Activated T-cell treated with anti-CD3 and anti-CD28 coated beads, Interleukin-2, amount 50 U/mL, for 48 hours (primary cell): ENCODE measurements at regions not wholly inside any gene's neighbourhood (a gene's known extent, or its start where the extent isn't known, plus 50 kb on each side); places are given as distances from the start of the nearest gene placed in this dataset.

ENCODE experiments used
- DNase-seq, 2 experiments: peaks; one replicate each; pipeline ENCODE4 v3.0.0-alpha.2; 2020

DNA sequence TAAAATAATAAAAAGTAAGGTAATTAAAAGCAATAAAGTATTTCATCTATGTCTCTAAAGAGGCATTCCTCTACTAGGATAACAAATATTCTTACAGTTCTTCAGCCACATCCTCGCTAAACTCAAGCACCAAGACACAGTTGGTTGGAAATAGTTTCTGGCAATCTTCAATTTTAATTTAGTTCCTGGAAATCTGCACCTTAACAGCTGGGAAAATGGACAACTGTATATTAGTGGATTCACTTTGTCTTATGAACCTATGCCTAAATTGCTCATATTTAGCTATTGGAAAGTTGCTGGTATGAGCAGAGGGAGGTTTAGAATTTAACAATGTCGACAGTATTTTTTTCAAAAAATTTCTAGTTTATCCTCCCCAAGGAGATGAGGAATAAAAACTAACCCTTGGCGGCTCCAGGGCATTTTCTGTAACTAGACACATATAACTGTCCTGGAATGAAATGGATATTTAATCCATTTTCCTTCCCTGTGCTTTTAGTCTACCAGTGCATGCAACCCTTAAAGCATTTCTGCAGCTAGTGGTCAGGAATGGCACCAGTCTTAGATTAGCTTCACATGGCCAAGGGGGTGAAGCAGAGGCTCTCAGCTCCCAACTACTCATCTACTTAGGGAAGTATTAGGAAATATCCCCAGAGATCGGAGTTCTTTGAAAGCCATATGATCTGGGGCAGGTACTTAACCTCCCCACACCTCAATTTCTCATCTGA lies 290.0 kb upstream of the THBS1 start:
- DNase-seq: no peak

DNA sequence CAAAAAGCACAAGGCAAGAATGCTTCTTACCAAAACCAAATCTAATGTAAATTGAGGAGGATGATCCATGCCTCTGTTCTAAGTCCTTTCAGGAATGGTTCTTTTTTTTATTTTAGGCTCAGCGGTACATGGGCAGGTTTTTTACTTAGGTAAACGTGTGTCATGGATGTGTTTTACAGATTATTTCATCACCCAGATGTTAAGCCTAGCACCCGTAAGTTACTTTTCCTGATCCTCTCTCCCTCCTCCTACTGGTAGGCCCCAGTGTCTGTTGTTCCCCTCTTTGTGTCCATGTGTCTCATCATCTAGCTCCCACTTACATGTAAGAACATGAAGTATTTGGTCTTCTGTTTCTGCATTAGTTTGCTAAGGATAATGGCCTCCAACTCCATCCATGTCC lies 289.2 kb upstream of the THBS1 start:
- no peak for DNase-seq

DNA sequence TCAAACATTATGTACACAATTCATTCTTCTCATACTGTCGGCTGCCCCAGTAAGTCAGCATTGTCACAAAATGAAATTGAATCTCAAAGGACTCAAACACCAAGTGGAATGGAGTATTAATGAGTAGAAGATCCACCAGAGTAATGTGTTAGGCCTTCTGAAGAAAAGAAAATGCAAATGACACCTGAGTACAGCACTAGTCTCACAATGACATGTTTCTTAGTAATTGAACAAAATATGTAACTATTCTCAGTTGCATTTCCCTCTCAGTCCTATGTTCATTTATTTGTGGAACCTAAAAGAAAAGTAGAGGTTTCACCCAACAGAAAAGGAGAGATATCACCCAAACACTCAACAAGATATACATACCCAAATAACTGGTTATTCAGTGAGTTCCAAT lies 283.9 kb upstream of the THBS1 start:
- no peak for DNase-seq

DNA sequence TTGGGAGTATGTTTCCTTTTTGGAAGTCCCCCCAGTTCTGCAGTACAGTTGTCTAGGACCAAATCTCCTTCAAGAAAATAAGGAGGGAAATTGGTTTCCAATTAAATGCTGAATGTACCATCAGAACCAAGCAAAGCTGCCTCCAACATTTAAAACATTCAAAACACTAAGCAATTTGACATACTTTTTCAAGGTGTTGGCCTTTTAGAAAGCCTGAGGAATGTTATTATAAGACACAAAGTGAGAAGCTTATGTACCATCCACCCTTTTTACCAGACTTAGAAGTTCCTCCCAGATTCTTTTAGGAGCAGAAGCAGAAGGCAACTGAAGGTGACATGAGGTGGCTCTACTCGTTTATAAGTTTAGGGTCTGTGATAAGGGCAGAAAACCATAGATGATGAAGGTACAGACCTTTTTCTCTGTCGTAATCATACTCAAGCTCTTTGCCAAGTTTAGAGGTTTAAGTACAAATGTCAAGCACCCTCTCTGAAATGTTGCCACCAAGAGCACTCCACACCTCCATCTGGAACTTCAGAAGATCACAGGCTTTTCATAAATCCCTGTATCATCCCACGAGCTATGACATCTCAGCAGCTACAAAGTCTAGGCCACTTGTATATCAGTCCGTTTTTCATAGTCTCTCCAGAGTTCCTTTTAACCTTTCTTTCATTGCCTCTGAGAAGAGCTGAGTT lies 282.5 kb upstream of the THBS1 start:
- DNase-seq: no peak

DNA sequence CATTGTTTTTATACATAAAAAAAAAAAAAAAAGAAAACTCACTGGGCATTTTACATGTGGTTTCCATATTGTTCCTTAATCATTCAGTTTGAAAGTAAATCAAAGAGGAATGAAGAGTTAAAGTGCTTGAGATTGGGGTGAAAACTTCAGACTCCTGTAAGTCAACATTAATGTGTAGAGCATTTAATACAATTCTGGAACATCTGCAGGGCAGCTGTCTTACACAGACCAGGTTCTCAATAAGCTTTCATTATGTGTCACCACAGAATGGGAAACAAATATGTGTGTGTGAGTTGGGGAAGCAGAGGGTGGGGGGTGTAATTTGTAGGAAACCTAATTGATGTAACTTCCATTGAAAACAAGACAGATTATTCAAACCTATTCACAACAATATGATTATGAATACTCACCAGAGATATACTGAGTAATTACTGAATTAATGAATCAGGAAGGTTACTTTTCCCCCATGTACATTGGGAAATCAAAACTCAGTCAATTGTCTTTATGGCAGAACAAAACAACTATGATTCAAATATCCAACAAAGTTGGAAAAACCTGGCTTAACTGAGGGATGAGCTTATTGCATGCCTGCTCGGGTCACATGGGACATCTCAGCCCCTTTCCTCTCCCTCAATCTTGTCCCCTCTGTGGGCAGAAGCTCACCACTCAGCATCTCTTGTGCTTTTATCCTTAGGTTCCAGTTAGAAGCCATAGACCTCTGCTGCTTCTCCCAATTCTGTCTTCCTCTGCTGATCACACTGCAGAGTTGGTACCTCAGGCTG lies 281.2 kb upstream of the THBS1 start:
- no peak for DNase-seq

DNA sequence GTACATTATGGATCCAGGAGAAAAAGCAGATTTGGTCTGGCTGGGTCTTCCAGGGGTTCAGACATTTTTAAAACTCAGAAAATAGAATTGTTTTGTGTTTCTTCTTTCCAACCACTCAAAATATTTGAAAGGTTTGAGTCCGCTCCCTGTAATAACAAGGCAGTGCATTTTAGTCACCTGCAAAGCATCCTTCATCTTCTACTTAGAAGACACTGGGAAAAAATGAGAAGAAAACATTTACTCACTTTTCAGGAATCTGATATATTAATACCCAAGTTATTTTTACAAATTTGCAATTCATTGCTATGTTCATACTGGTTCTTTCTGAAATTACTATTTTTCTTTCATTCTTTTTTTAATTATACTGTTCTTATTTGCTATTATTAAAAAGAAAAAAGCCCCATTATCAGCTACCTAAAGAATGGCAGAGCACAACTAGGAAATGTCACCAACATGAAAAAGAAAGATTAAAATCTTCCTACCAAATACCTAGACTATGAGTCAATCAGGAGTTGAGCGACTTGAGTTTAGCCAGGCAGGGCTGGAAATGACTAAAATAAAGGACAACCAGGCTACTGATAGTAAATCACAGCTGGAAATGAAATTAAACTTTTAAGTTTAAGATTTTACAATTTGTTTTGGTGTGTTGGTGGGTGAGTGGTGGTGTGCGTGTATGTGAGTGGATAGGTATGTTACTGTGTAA lies 280.3 kb upstream of the THBS1 start:
- DNase-seq: no peak

DNA sequence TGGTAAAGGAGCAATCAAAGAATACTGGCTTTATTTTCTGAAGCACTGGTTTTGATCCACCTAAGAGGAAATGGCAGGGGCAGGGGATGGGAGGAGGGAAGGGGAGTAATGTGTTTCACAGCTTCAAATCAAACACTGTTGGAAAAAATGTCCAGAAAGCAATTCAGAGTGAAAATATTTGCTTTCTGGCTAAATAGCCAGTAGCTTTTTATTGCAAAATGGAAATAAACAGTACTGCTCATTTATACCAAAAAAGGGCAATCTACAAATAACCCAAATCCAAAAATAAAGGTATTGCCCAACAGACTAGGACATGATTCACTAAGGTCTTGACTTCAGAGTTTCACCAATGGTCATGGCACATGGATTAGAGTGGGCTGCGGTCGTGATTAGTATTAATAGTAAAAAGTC lies 279.3 kb upstream of the THBS1 start:
- DNase-seq: no peak

DNA sequence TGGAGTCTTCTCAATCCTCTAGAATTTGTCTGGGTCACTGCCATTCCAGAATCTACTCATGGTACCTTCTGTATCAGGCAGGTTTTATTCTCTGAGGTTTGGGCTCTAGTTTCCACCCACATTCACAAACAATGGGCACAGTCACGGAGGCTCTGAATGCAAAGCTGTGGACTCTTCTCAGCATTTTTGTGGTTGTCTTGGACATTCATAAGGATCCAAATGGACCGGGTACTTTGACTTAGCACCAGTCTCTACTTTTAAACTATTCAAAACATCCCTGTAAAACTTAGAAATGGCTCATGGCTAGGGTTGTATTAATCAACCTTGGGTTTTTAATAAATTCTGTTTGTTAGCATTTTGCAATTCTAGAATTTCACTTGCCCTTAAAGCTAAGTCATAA lies 277.9 kb upstream of the THBS1 start:
- no peak for DNase-seq

DNA sequence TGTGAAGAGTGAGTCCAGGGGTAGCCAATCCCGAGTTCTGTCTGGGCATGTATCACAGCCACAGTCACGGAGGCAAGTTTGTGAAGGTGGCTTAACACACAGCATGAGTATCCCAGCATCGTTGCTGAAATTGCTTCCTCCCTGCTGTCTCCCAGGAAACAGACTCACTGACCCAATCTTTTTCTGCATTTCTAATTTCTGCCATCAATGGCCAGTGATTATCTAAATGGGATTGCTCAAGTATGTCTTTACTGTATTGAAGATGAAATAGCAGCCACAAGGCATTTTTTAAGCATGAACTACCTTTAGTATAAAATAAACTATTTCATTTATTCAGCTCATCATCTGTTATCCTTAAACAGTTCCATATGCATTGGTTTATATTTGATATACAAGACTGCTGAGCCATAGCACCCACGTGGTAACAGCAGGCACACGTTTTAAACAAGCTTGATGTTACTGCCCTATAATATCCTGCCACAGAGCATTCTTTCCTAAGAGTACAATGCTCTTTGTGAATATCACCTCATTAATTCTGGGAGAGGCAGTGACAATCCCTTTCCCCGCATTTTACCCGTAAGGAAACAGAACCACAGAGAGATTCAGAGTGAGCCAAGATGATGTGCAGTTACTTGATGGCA lies 276.6 kb upstream of the THBS1 start:
- DNase-seq: no peak

DNA sequence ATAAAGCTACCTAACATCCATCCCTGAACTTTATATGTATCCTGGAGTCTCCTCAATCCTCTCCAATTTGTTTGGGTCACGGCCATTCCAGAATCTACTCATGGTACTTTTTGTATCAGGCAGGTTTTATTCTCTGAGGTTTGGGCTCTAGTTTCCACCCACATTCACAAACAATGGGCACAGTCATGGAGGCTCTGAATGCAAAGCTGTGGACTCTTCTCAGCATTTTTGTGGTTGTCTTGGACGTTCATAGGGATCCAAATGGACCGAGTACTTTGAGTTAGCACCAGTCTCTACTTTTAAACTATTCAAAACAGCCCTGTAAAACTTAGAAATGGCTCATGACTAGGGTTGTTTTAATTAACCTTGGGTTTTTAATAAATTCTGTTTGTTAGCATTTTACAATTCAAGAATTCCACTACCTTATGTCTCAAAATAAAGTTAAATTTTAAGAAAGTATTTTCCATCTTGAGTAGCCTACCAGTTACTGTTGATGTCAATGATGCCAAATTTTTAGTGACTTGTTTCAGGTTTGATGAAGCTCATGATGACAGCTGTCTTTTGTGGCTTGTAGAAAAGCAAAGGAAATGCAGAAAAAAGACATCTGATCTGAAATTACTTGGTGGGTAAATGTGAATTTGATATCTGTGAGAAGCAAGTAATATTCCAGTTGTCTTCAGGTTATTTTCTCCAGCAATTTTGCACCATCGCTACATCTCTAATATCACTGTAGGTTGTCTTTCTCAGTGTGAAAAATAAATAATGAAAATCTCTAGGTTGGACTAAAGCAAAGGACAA lies 275.7 kb upstream of the THBS1 start:
- no peak for DNase-seq

DNA sequence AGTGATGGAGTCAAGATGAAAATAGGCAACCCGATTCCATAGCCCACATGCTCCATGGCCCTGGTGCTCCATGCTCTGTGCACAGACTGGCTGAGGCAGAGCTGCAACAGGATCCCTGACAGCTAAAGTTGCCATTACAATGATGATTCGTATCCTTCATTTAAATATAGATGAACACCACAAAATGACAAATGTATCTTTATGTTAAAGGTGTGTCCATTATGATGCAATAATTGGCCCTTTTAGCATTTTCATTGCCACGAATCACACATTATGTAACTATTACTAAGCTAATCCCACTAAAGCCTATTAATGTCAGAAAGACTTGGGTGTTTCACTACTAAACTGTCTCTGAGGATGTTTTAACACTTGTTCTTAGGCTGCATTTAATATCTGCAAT lies 270.2 kb upstream of the THBS1 start:
- no peak for DNase-seq

DNA sequence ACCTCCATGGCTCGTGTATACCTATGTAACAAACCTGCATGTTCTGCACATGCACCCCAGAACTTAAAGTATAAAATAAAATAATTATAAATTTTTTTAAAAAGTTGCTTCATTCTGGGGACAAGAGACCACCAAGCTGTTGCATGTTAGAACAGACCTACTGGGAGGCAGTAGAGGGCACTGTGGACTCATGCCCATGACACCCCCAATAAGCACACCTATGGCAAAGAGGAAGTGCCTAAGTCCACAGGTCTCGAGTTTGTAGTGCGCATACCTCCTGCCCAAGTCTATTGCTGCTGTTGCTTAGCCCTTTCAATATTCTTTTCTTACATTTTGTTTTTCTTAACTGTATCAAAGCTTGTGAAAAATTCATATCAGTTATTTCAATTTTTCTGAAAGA lies 267.9 kb upstream of the THBS1 start:
- DNase-seq: no peak

DNA sequence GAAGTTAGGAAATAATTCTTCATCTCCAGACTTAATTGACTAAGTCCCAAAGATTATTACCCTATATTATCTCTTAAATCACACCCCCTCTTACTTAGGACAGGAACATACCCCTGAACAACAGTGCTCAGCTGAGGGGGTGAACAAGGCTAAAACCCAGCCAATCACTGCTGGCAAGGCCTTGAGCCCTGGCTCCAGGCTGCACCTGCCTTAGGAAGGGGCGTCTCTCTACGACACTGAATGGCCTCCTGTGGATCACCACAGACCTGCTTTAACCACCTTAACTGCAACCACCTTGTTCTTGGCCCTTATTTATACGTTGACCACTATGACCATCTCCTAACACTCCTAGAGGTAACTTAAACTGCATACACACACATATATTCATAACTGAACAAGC lies 267.4 kb upstream of the THBS1 start:
- DNase-seq: no peak

DNA sequence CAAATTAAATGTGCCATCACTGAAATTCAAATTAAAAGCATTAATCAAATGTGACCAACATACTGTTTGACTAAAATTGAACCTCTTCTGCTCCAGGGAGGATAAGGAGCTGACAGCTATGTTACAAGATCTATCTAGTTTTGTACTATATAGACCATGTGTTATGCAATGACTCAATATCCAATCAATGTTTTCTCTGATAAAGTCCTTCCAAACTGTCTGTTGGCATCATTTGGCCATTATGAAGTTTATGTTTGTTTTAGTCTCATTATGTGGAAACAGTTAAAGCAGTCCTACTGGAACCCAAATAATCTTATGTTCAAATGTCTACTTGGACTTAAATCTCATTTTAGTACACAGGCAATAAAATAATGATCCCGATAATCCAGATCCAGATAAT lies 267.0 kb upstream of the THBS1 start:
- no peak for DNase-seq

DNA sequence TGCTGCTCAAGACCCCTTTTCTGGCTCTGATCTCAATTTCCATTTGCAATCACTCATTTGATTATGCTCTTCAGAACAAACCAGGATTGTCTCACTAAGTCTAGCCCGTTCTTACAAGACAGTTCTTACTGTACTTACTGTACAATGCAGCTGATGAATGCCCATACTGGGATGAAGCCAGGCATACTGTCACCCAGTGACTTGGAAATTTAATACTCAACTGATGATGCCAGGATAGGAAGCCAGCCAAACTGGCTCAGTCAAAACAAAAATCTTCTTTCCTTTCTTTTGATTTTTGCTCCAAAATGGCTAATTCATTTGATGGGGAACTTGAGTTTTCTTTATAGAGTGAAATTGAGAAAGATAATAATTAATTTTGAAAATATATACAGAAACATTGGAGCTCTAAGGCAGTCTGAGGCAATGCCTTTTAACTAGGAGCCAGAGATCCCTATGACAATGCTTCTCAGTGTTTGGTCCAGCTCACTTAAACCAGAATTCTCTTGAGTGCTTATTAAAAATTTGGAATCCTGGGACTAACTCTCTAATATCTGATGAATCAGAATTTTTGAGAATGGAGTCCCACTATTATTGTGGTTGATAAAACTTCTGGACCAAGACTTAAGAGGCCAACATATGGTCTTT lies 265.6 kb upstream of the THBS1 start:
- DNase-seq: no peak

DNA sequence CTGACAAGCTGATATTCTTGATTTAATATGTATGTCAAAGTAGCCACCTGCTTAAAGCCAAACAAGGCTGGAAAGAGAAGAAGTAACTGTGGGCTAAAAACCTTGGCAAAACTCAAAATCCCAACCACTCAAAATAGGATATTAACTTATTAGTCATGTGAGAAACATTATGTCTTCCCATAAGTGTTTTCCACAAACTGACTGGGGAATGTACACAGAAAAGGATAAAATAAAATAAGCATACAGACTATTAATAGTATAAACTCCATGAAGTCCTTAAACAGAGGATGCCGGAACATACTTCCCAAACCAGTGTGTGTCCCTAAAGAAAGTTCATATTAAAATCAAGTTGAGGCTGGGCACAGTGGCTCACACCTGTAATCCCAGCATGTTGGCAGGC lies 263.7 kb upstream of the THBS1 start:
- DNase-seq: no peak

DNA sequence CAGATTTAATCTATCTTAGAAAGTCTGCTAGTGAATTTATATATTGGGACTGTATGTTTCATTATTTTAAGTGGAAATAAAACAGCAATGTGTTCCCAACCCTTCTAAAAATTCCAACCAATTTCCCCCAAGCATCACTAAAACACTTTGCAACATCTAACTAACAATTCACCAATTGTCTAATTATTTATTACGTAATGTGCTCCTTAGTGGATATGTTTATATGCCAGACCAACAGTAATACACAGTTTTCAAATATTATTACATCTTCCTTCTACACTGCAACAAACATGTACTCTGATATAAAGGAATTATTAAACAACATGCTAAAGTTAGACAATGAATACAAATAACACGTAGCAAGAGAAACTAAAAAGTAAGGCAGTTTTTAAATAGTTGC lies 262.6 kb upstream of the THBS1 start:
- no peak for DNase-seq

DNA sequence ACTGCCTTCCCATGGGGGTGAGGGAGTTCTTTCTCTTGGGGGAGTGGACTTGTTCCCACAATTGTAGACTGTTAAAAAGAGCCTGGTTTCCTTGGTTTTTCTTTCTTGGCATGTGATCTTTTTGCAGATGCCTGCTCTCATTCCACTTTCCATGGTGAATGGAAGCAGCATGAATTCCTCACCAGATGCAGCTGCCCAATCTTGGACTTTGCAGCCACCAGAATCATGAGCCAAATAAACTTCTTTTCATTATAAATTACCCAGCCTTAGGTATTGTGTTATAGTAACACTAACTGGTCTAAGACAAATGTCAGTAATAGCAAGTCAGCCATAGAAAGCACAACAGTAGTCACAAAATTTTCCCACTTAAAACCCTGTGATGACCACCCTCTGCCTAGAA lies 260.5 kb upstream of the THBS1 start:
- no peak for DNase-seq

DNA sequence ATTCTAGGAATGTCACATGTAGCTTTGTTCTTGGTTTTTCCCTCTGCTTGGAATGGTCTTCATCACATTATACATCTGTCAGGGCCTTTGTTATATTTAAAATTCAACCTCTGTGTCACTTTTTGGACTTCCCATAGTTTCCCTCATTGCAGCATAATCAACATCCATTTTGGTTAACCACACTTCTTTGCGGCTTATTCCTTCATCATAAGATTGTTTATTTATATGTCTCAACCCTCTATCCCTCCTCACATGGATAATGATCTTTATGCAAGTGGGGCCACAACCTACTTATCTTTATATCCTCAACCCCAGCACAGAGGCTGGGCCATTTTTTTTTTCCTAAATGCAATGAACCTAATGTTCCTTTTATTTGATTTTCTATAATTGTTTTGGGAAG lies 260.0 kb upstream of the THBS1 start:
- DNase-seq: no peak

DNA sequence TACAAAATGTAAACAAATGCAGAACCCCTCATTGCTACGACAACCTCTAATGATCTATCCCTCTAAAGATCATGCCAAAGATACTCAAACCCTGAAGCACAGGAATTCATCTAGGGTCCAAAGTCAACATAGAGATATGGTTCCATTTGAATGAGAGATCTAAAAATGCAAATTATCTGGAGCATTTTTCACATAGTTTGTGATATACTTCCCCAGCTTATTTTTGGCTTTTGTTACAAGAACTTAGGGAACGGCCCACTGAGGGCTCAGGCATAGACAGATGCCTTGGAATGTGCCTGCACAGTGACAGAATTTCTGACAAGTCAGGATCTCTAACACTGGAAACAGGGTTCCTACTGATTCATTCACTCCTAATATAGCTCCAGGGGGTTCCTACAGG lies 258.9 kb upstream of the THBS1 start:
- no peak for DNase-seq

DNA sequence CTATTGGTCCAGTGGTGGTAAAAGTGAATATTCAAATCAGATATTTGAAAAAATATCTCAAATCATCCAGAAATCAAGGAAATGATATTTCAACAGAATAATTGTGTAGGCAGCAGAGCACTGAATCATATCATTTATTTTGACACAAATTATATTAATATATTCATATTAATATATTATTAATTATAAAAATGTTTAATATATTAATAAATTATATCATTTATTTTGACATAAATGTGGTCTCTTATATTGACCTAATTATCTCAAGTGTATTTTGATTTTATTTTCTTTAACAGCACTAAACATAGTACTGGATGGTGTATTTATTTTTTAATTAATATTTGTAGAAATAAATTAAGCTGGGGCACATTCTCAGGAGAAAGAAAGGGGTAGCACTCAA lies 257.7 kb upstream of the THBS1 start:
- no peak for DNase-seq

DNA sequence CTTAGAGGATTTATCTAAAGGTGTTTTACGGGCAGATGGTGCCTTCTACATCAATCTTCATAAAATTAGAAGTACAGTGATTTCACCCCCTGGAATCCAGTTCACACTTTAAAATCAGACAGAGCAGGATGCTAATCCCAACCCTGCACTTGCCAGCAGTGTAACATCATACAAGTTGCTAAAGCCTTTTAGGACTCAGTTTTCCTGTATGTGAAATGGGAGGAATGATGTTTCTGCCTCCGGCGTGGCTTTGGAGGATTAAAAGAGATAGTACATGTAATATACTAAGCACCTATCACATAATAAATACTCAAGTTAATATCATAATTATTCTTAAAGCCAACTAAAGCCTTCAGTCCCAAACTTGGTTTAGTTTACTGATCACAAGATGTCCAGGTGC lies 257.2 kb upstream of the THBS1 start:
- no peak for DNase-seq
